Left ventricle myocardium inferior (tissue), 1 donor: ENCODE measurements at regions not wholly inside any gene's neighbourhood (a gene's known extent, or its start where the extent isn't known, plus 50 kb on each side); places are given as distances from the start of the nearest gene placed in this dataset.

Experiments used
- DNase-seq: peaks from one replicate; pipeline ENCODE4 v3.0.0-alpha.2; 2020
- H3K27ac ChIP-seq: fragments of 200-600 bp; replicated peaks from 2 replicates; pipeline ENCODE4 v1.8.0; 2021
- H3K27me3 ChIP-seq: fragments of 200-600 bp; 2 replicates; pipeline ENCODE4 v1.8.0; 2021; ENCODE audit warnings: low read depth
- H3K36me3 ChIP-seq: fragments of 200-600 bp; 2 replicates; pipeline ENCODE4 v1.8.0; 2021
- H3K4me1 ChIP-seq: fragments of 200-600 bp; 2 replicates; pipeline ENCODE4 v1.8.0; 2021
- H3K4me3 ChIP-seq: fragments of 200-600 bp; 2 replicates; pipeline ENCODE4 v1.8.0; 2021; ENCODE audit warnings: mild to moderate bottlenecking, moderate library complexity
- H3K9me3 ChIP-seq: fragments of 200-600 bp; replicated peaks from 2 replicates; pipeline ENCODE4 v1.8.0; 2021
- CTCF ChIP-seq: fragments of 200-600 bp; IDR thresholded peaks from 2 replicates; pipeline ENCODE4 v1.8.0; 2021; ENCODE audit warnings: antibody characterized with exemption, mild to moderate bottlenecking, borderline replicate concordance
- intact Hi-C: fragments of 100-400 bp; cut with micrococcal nuclease; formaldehyde crosslinking; loops from one replicate; pipeline ENCODE4 v1.11.0; 2022
- donor health status: DM: no; HTN: yes; CAD: no; lungs with severe emphysema.

- Histone ChIP-seq H3K27me3 (no peaks in the 10 kb centered on the region), H3K9me3 (no peaks in the 10 kb centered on the region), H3K36me3 (no peaks in the 10 kb centered on the region), H3K4me1 (peaks cover 33% of the 10 kb centered on the region), H3K4me3 (no peak overlapping the region), H3K27ac (peak overlapping the region; percentile 75)
- intact Hi-C loops: no loop called here
- no peak for DNase-seq
- no peak for TF ChIP-seq CTCF
Observed at GRCh38 chr4:154959756-154960155, 178.7 kb downstream of the RBM46 start.

- peaks cover 33% of the 10 kb centered on the region for H3K4me1 ChIP-seq
- DNase-seq: no peak
- H3K36me3 ChIP-seq: no peaks in the 10 kb centered on the region
- no peak for TF ChIP-seq CTCF
- no peaks in the 10 kb centered on the region for H3K9me3 ChIP-seq
- H3K4me3 ChIP-seq: no peak overlapping the region
- intact Hi-C loops: no loop called here
- H3K27me3 ChIP-seq: no peaks in the 10 kb centered on the region
- H3K27ac ChIP-seq: peak overlapping the region; percentile 60
Observed at GRCh38 chr4:154960476-154960875, 179.4 kb downstream of the RBM46 start.

- H3K36me3 ChIP-seq: no peaks in the 10 kb centered on the region
- no peaks in the 10 kb centered on the region for H3K9me3 ChIP-seq
- intact Hi-C loops: no loop called here
- TF ChIP-seq CTCF: no peak
- DNase-seq: no peak
- peaks cover 33% of the 10 kb centered on the region for H3K4me1 ChIP-seq
- H3K27ac ChIP-seq: peak overlapping the region; percentile 60
- H3K27me3 ChIP-seq: no peaks in the 10 kb centered on the region
- H3K4me3 ChIP-seq: no peak overlapping the region
Observed at GRCh38 chr4:154961263-154961662, 180.2 kb downstream of the RBM46 start.

- Histone ChIP-seq H3K36me3 (no peaks in the 10 kb centered on the region), H3K4me1 (peaks cover 12% of the 10 kb centered on the region), H3K27me3 (no peaks in the 10 kb centered on the region), H3K4me3 (no peak overlapping the region), H3K9me3 (no peaks in the 10 kb centered on the region), H3K27ac (no peak overlapping the region)
- no peak for DNase-seq
- no peak for TF ChIP-seq CTCF
- intact Hi-C loops: no loop called here
Observed at GRCh38 chr4:154973244-154974035, 192.4 kb downstream of the RBM46 start.

GRCh38 chr4:154977228-154977627 is 196.2 kb downstream of the RBM46 start:
- no peak for DNase-seq

More at GRCh38 chr4:154977228-154977627, 196.2 kb downstream of the RBM46 start:
- intact Hi-C loops: no loop called here
- no peak overlapping the region for H3K27ac ChIP-seq
- peaks cover 11% of the 10 kb centered on the region for H3K9me3 ChIP-seq
- TF ChIP-seq CTCF: no peak
- H3K4me1 ChIP-seq: peaks cover 12% of the 10 kb centered on the region
- H3K4me3 ChIP-seq: no peak overlapping the region
- no peaks in the 10 kb centered on the region for H3K36me3 ChIP-seq
- H3K27me3 ChIP-seq: no peaks in the 10 kb centered on the region
